ENCODE measurements at regions not wholly inside any gene's neighbourhood (a gene's known extent, or its start where the extent isn't known, plus 50 kb on each side); places are given as distances from the start of the nearest gene placed in this dataset.
"Not testable (repeated sequence)": the region's sequence is repeated elsewhere in the genome, so short reads cannot be mapped to it uniquely, and the experiment has no call there.

GRCh38 chrX:739611-740010 lies 109.0 kb downstream of the SHOX start:
- Mint-ChIP-seq H3K27me3 (ENCODE audit: low read depth) (peaks cover 18% of the 10 kb centered on the region), H3K4me1 (no peaks in the 10 kb centered on the region), H3K9me3 (no peaks in the 10 kb centered on the region), H3K36me3 (ENCODE audit: low read depth) (no peaks in the 10 kb centered on the region), H3K4me3 (no peak overlapping the region), H3K27ac (ENCODE audit: unreplicated experiment) (no peak overlapping the region)
- TF ChIP-seq CTCF (conservative IDR thresholded peaks at IDR 0.05): no peak
- no peak for DNase-seq (ENCODE audit: low read depth, low spot score)

- H3K27me3 Mint-ChIP-seq (ENCODE audit: low read depth): peaks cover 32% of the 10 kb centered on the region
- not testable (repeated sequence) for H3K4me1 Mint-ChIP-seq; H3K9me3 Mint-ChIP-seq; H3K27ac Mint-ChIP-seq (ENCODE audit: unreplicated experiment); DNase-seq (ENCODE audit: low read depth, low spot score); H3K36me3 Mint-ChIP-seq (ENCODE audit: low read depth); H3K4me3 Mint-ChIP-seq
Observed at GRCh38 chrX:737021-737420, 106.4 kb downstream of the SHOX start.

GRCh38 chrX:734362-734761 lies 103.8 kb downstream of the SHOX start:
- Mint-ChIP-seq H3K27ac (ENCODE audit: unreplicated experiment) (no peak overlapping the region), H3K4me3 (no peak overlapping the region)

GRCh38 chrX:733961-734360 lies 103.4 kb downstream of the SHOX start:
- no peak for TF ChIP-seq CTCF (conservative IDR thresholded peaks at IDR 0.05)
- Mint-ChIP-seq H3K27me3 (ENCODE audit: low read depth) (peaks cover 30% of the 10 kb centered on the region), H3K9me3 (no peaks in the 10 kb centered on the region), H3K27ac (ENCODE audit: unreplicated experiment) (no peak overlapping the region), H3K36me3 (ENCODE audit: low read depth) (no peaks in the 10 kb centered on the region), H3K4me1 (peaks cover 9% of the 10 kb centered on the region), H3K4me3 (no peak overlapping the region)
- DNase-seq (ENCODE audit: low read depth, low spot score): no peak

More at GRCh38 chrX:734362-734761, 103.8 kb downstream of the SHOX start:
- H3K4me1 Mint-ChIP-seq: peaks cover 9% of the 10 kb centered on the region
- no peak for DNase-seq (ENCODE audit: low read depth, low spot score)
- H3K36me3 Mint-ChIP-seq (ENCODE audit: low read depth): no peaks in the 10 kb centered on the region
- H3K27me3 Mint-ChIP-seq (ENCODE audit: low read depth): peaks cover 30% of the 10 kb centered on the region
- H3K9me3 Mint-ChIP-seq: no peaks in the 10 kb centered on the region
- TF ChIP-seq CTCF (conservative IDR thresholded peaks at IDR 0.05): no peak

GRCh38 chrX:729583-730409 lies 99.2 kb downstream of the SHOX start:
- peaks cover 4% of the 10 kb centered on the region for H3K9me3 Mint-ChIP-seq
- H3K27ac Mint-ChIP-seq (ENCODE audit: unreplicated experiment): peak overlapping the region; percentile 57
- no peak for DNase-seq (ENCODE audit: low read depth, low spot score)
- peaks cover 9% of the 10 kb centered on the region for H3K4me1 Mint-ChIP-seq
- H3K27me3 Mint-ChIP-seq (ENCODE audit: low read depth): peaks cover 27% of the 10 kb centered on the region
- TF ChIP-seq CTCF (conservative IDR thresholded peaks at IDR 0.05): no peak
- no peaks in the 10 kb centered on the region for H3K36me3 Mint-ChIP-seq (ENCODE audit: low read depth)
- no peak overlapping the region for H3K4me3 Mint-ChIP-seq

- not testable (repeated sequence) for H3K27ac Mint-ChIP-seq (ENCODE audit: unreplicated experiment); H3K4me1 Mint-ChIP-seq; H3K9me3 Mint-ChIP-seq; H3K36me3 Mint-ChIP-seq (ENCODE audit: low read depth); DNase-seq (ENCODE audit: low read depth, low spot score); H3K4me3 Mint-ChIP-seq
- peaks cover 26% of the 10 kb centered on the region for H3K27me3 Mint-ChIP-seq (ENCODE audit: low read depth)
Observed at GRCh38 chrX:729101-729500, 98.5 kb downstream of the SHOX start.

GRCh38 chrX:728639-729038 lies 98.0 kb downstream of the SHOX start:
- not testable (repeated sequence) for H3K4me3 Mint-ChIP-seq; H3K36me3 Mint-ChIP-seq (ENCODE audit: low read depth)

More at GRCh38 chrX:728639-729038, 98.0 kb downstream of the SHOX start:
- not testable (repeated sequence) for H3K27ac Mint-ChIP-seq (ENCODE audit: unreplicated experiment); H3K4me1 Mint-ChIP-seq; DNase-seq (ENCODE audit: low read depth, low spot score)
- H3K27me3 Mint-ChIP-seq (ENCODE audit: low read depth): peaks cover 23% of the 10 kb centered on the region
- peaks cover 13% of the 10 kb centered on the region for H3K9me3 Mint-ChIP-seq
